GM12891 (cell line): ENCODE measurements at regions not wholly inside any gene's neighbourhood (a gene's known extent, or its start where the extent isn't known, plus 50 kb on each side); places are given as distances from the start of the nearest gene placed in this dataset.

Experiments
- POLR2A ChIP-seq: IDR thresholded peaks from 2 replicates; pipeline ENCODE4 v1.6.1; 2011; ENCODE audit warnings: low read depth, low read length, control low read depth
- POLR2AphosphoS5 ChIP-seq: IDR thresholded peaks from 2 replicates; pipeline ENCODE4 v1.6.1; 2011; ENCODE audit warnings: low read depth, low read length, control low read depth
- SPI1 ChIP-seq: IDR thresholded peaks from 2 replicates; pipeline ENCODE4 v1.6.1; 2011; ENCODE audit warnings: low read depth, low read length, control low read depth

DNA sequence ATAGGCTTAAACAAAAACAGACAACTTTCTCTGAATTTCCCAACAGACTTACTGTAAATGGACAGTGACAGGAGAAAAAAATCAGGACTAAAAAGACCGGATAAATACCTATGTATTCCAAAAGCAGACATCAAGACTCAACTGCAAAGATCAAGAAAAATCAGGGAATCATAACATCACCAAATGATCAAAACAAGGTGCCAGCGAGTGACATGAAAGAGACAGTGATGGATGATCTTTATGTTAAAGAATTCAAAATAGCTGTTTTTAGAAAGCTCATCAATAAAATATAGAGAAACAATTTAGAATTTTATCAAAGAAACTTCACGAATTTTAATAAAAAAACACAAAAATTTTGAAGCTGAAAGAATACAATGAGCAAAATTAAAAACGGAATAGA lies 952.5 kb upstream of the ATXN7L3B start:
- TF ChIP-seq POLR2A, result no peak
- no peak for TF ChIP-seq SPI1
- TF ChIP-seq POLR2AphosphoS5, result no peak
